Heart left ventricle (tissue), 16 donors: ENCODE measurements at regions not wholly inside any gene's neighbourhood (a gene's known extent, or its start where the extent isn't known, plus 50 kb on each side); places are given as distances from the start of the nearest gene placed in this dataset.

Experiments
- ATAC-seq, 4 donors: fragments of 200-7000 bp; cut with Tn5 transposase; one replicate each; pipeline ENCODE4 v1.9.1; 2020 to 2022; ENCODE audit warnings: moderate library complexity in 4 of 4, mild to moderate bottlenecking in 3 of 4, moderate number of reproducible peaks in 1 of 4
- DNase-seq, 5 donors: peaks; one replicate each; pipeline ENCODE4 v3.0.0-alpha.2; 2020
- H3K27ac ChIP-seq, 12 donors: fragments of 200-600 bp; sonication (generic) in 4 of 12; one replicate each; pipeline versions ENCODE4 v1.5.0 to v1.8.0; 2016 to 2022; ENCODE audit warnings: mild to moderate bottlenecking in 2 of 12
- H3K27me3 ChIP-seq, 9 donors: fragments of 200-600 bp; sonication (generic) in 2 of 9; one replicate each; pipeline versions ENCODE4 v1.5.1 to v1.8.0; 2016 to 2022; ENCODE audit warnings: mild to moderate bottlenecking in 3 of 9
- H3K36me3 ChIP-seq, 9 donors: fragments of 200-600 bp; sonication (generic) in 2 of 9; one replicate each; pipeline versions ENCODE4 v1.5.0 to v1.8.0; 2018 to 2022; ENCODE audit warnings: mild to moderate bottlenecking in 2 of 9
- H3K4me1 ChIP-seq, 12 donors: fragments of 200-600 bp; sonication (generic) in 4 of 12; one replicate each; pipeline versions ENCODE4 v1.5.0 to v1.8.0; 2016 to 2022; ENCODE audit warnings: mild to moderate bottlenecking in 3 of 12
- H3K4me3 ChIP-seq, 12 donors: fragments of 200-600 bp; sonication (generic) in 4 of 12; one replicate each; pipeline versions ENCODE4 v1.5.0 to v1.8.0; 2017 to 2022; ENCODE audit warnings: mild to moderate bottlenecking in 9 of 12, moderate library complexity in 4 of 12
- H3K9me3 ChIP-seq, 12 donors: fragments of 200-600 bp; sonication (generic) in 4 of 12; one replicate each; pipeline versions ENCODE4 v1.5.0 to v1.8.0; 2016 to 2022; ENCODE audit warnings: mild to moderate bottlenecking in 1 of 12
- CTCF ChIP-seq, 12 donors: fragments of 200-600 bp; sonication (generic) in 4 of 12; IDR thresholded peaks; one replicate each; pipeline versions ENCODE4 v1.5.0 to v1.8.0; 2018 to 2022; ENCODE audit warnings: antibody characterized with exemption in 12 of 12, mild to moderate bottlenecking in 5 of 12
- POLR2A ChIP-seq, 2 donors: fragments of 450-650 bp; IDR thresholded peaks; one replicate each; pipeline ENCODE4 v1.6.1; 2017; ENCODE audit warnings: antibody characterized with exemption in 2 of 2, mild to moderate bottlenecking in 2 of 2, moderate library complexity in 2 of 2
- WGBS, 4 donors: extraction: QIAGEN DNeasy Blood & Tissue Kit in 2 of 4; methylation state at CpG; one replicate each; pipeline versions ENCODE4 v1.1.5 to v1.1.7; 2013 to 2018; 5-methylcytosine and 5-hydroxymethylcytosine counted together
- intact Hi-C, 10 donors: fragments of 100-400 bp; cut with DNase I; formaldehyde crosslinking; loops; one replicate each; pipeline versions ENCODE4 v1.11.1 to v1.14.2; 2022
- donor health status: ischemic (EF 13 %, LVEDD 7.1; RV severe dilation, severe dysfunction).
- donor health status: healthy with polysubstance abuse.
- donor health status: DM: no; HTN: yes; CAD: no.
- donor health status: DM: no; HTN: no; CAD: no.
- donor health status: ischemic (EF 25% LVEDD 6.9; RV normal size, moderate dysfunction).
- donor health status: ischemic (EF 25% LVEDD 5.7; RV mildly dilated, moderate dysfunction).
- donor health status: healthy.
- donor health status: DM: yes; HTN: yes; CAD: no.
- donor health status: ischemic (EF 35%, LVEDD 5.7; RV mildly dilated, moderate dysfunction).
- donor health status: nonischemic (EF 11% LVEDD 7.7; RV severe dilation, severe dysfunction).
- donor health status: DM: yes; HTN: yes; CAD: no.
- donor health status: PGD.
- donor health status: ischemic (EF 29% LVEDD 5.4; RV normal size, mild dysfunction).
- donor health status: nonischemic (EF 23%, LVEDD 6.1; RV moderate dilation, normal function).

- TF ChIP-seq CTCF (IDR thresholded peaks at IDR 0.05) = no peak
- no peak for TF ChIP-seq POLR2A (IDR thresholded peaks at IDR 0.05)
- no peak for DNase-seq
Measured at GRCh38 chr5:174339130-174339529, 293.6 kb downstream of the NSG2 start.

GRCh38 chr5:174340226-174340625 lies 294.7 kb downstream of the NSG2 start:
- TF ChIP-seq CTCF (IDR thresholded peaks at IDR 0.05) = no peak
- TF ChIP-seq POLR2A (IDR thresholded peaks at IDR 0.05) = no peak
- intact Hi-C loops = no loop called here
- 78 to 81% (median 79%) methylated on average over 5 of the region's 5 CpGs for WGBS, 4 donors
- Histone ChIP-seq H3K4me1 (peaks cover 0 to 15% (median 0%) of the 10 kb centered on the region in 12 donors), H3K36me3 (no peaks in the 10 kb centered on the region), H3K27me3 (peaks cover 0 to 29% (median 4%) of the 10 kb centered on the region in 9 donors), H3K27ac (no peak overlapping the region), H3K4me3 (no peak overlapping the region), H3K9me3 (peaks cover 0 to 5% (median 0%) of the 10 kb centered on the region in 12 donors)
- ATAC-seq (no peak), DNase-seq (no peak)

More at GRCh38 chr5:174339130-174339529, 293.6 kb downstream of the NSG2 start:
- H3K9me3 ChIP-seq = no peaks in the 10 kb centered on the region
- H3K4me1 ChIP-seq = peaks cover 0 to 15% (median 0%) of the 10 kb centered on the region in 12 donors
- intact Hi-C loops = loop anchor here in 1 of 10 donors (10.0 kb wide), 1 partner anchor 456 kb away; no protein-coding TSS in a partner anchor
- 76 to 87% (median 80%) methylated on average over 3 to 4 of the region's 4 CpGs for WGBS, 4 donors
- H3K27me3 ChIP-seq = peaks cover 0 to 37% (median 4%) of the 10 kb centered on the region in 9 donors
- H3K4me3 ChIP-seq = no peak overlapping the region
- no peak for ATAC-seq
- H3K36me3 ChIP-seq = no peaks in the 10 kb centered on the region
- H3K27ac ChIP-seq = no peak overlapping the region

GRCh38 chr5:174342696-174343095 lies 297.2 kb downstream of the NSG2 start:
- peaks cover 0 to 9% (median 0%) of the 10 kb centered on the region in 12 donors for H3K4me1 ChIP-seq
- intact Hi-C loops = no loop called here
- ATAC-seq (no peak), DNase-seq (no peak)
- H3K27ac ChIP-seq = no peak overlapping the region
- peaks cover 0 to 8% (median 0%) of the 10 kb centered on the region in 12 donors for H3K9me3 ChIP-seq
- no peaks in the 10 kb centered on the region for H3K36me3 ChIP-seq
- TF ChIP-seq POLR2A (IDR thresholded peaks at IDR 0.05) = no peak
- TF ChIP-seq CTCF (IDR thresholded peaks at IDR 0.05) = no peak
- peaks cover 0 to 15% (median 0%) of the 10 kb centered on the region in 9 donors for H3K27me3 ChIP-seq
- no peak overlapping the region for H3K4me3 ChIP-seq
- WGBS, 4 donors = 91 to 100% (median 97%) methylated on average over 1 of the region's 1 CpG

- no peak for DNase-seq
- Histone ChIP-seq H3K27ac (no peak overlapping the region), H3K27me3 (peaks cover 0 to 6% (median 0%) of the 10 kb centered on the region in 9 donors), H3K36me3 (no peaks in the 10 kb centered on the region), H3K9me3 (peaks cover 0 to 8% (median 0%) of the 10 kb centered on the region in 12 donors), H3K4me3 (no peak overlapping the region), H3K4me1 (peaks cover 0 to 10% (median 3%) of the 10 kb centered on the region in 12 donors)
- 67 to 73% (median 70%) methylated on average over 7 of the region's 7 CpGs for WGBS, 4 donors
- intact Hi-C loops = no loop called here
- ATAC-seq = no peak
- TF ChIP-seq POLR2A (IDR thresholded peaks at IDR 0.05) (no peak), CTCF (IDR thresholded peaks at IDR 0.05) (no peak)
Measured at GRCh38 chr5:174343826-174344225, 298.3 kb downstream of the NSG2 start.
